Ovary (tissue), 3 donors: ENCODE measurements at regions not wholly inside any gene's neighbourhood (a gene's known extent, or its start where the extent isn't known, plus 50 kb on each side); places are given as distances from the start of the nearest gene placed in this dataset.

Source experiments
- POLR2A ChIP-seq: fragments of 450-650 bp; IDR thresholded peaks from one replicate; pipeline ENCODE4 v1.6.1; 2017; ENCODE audit warnings: antibody characterized with exemption, mild to moderate bottlenecking, moderate library complexity
- TF ChIP-seq, protein P1 (sequence below), 3 donors: fragments of 450-650 bp in 2 of 3; fragments of 200-600 bp in 1 of 3; IDR thresholded peaks; one replicate each; pipeline versions ENCODE4 v1.5.1 to v1.8.0; 2016 to 2022; ENCODE audit warnings: antibody characterized with exemption in 3 of 3, mild to moderate bottlenecking in 1 of 3
- donor health status: DM: no; HTN: no; CAD: no.

DNA sequence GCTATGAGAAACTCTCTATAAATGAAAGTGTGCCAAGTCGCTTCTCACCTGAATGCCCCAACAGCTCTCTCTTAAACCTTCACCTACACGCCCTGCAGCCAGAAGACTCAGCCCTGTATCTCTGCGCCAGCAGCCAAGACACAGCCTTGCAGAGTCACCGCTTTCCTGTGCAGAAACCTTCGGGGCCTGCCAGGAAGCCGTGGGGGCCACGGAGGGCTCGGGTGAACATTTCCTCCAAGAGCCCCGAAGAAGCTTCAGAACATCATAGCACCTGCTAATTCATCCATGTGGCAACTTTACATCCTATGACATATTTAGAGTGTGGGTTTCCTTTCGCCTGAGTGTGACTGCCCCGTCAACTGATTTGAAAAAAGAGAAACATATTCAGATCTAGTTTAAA is 55.7 kb upstream of the PRSS58 start:
- TF ChIP-seq, protein P1, sequence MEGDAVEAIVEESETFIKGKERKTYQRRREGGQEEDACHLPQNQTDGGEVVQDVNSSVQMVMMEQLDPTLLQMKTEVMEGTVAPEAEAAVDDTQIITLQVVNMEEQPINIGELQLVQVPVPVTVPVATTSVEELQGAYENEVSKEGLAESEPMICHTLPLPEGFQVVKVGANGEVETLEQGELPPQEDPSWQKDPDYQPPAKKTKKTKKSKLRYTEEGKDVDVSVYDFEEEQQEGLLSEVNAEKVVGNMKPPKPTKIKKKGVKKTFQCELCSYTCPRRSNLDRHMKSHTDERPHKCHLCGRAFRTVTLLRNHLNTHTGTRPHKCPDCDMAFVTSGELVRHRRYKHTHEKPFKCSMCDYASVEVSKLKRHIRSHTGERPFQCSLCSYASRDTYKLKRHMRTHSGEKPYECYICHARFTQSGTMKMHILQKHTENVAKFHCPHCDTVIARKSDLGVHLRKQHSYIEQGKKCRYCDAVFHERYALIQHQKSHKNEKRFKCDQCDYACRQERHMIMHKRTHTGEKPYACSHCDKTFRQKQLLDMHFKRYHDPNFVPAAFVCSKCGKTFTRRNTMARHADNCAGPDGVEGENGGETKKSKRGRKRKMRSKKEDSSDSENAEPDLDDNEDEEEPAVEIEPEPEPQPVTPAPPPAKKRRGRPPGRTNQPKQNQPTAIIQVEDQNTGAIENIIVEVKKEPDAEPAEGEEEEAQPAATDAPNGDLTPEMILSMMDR (IDR thresholded peaks at IDR 0.05), result no peak
- no peak for TF ChIP-seq POLR2A
